ENCODE measurements at regions not wholly inside any gene's neighbourhood (a gene's known extent, or its start where the extent isn't known, plus 50 kb on each side); places are given as distances from the start of the nearest gene placed in this dataset.

- Histone ChIP-seq H3K9ac (ENCODE audit: low read length) (no peak overlapping the region), H3K4me3 (ENCODE audit: low read length) (no peak overlapping the region), H3K36me3 (ENCODE audit: control insufficient read depth, insufficient read depth, low read length) (no peaks in the 10 kb centered on the region), H3K9me3 (ENCODE audit: control insufficient read depth, low read length) (no peaks in the 10 kb centered on the region), H3K4me1 (ENCODE audit: control insufficient read depth, insufficient read depth, low read length) (no peaks in the 10 kb centered on the region), H3K27me3 (ENCODE audit: control insufficient read depth, insufficient read depth, low read length) (no peaks in the 10 kb centered on the region)
These were observed 205.3 kb upstream of the RRP15 start for GRCh38 chr1:218079820-218080219.

- Histone ChIP-seq H3K27me3 (ENCODE audit: control insufficient read depth, insufficient read depth, low read length) (no peaks in the 10 kb centered on the region), H3K4me3 (ENCODE audit: low read length) (no peak overlapping the region), H3K9ac (ENCODE audit: low read length) (no peak overlapping the region), H3K36me3 (ENCODE audit: control insufficient read depth, insufficient read depth, low read length) (no peaks in the 10 kb centered on the region), H3K9me3 (ENCODE audit: control insufficient read depth, low read length) (no peaks in the 10 kb centered on the region), H3K4me1 (ENCODE audit: control insufficient read depth, insufficient read depth, low read length) (no peaks in the 10 kb centered on the region)
These were observed 204.2 kb upstream of the RRP15 start for GRCh38 chr1:218080863-218081262.

- no peaks in the 10 kb centered on the region for H3K9me3 ChIP-seq (ENCODE audit: control insufficient read depth, low read length)
- no peaks in the 10 kb centered on the region for H3K27me3 ChIP-seq (ENCODE audit: control insufficient read depth, insufficient read depth, low read length)
- H3K4me3 ChIP-seq (ENCODE audit: low read length): no peak overlapping the region
- no peaks in the 10 kb centered on the region for H3K36me3 ChIP-seq (ENCODE audit: control insufficient read depth, insufficient read depth, low read length)
- H3K9ac ChIP-seq (ENCODE audit: low read length): no peak overlapping the region
- H3K4me1 ChIP-seq (ENCODE audit: control insufficient read depth, insufficient read depth, low read length): no peaks in the 10 kb centered on the region
These were observed 203.7 kb upstream of the RRP15 start for GRCh38 chr1:218081358-218081757.

GRCh38 chr1:218090459-218090858 lies 194.6 kb upstream of the RRP15 start:
- Histone ChIP-seq H3K4me1 (ENCODE audit: control insufficient read depth, insufficient read depth, low read length) (no peaks in the 10 kb centered on the region), H3K36me3 (ENCODE audit: control insufficient read depth, insufficient read depth, low read length) (no peaks in the 10 kb centered on the region), H3K9me3 (ENCODE audit: control insufficient read depth, low read length) (no peaks in the 10 kb centered on the region), H3K27me3 (ENCODE audit: control insufficient read depth, insufficient read depth, low read length) (no peaks in the 10 kb centered on the region), H3K4me3 (ENCODE audit: low read length) (no peak overlapping the region), H3K9ac (ENCODE audit: low read length) (no peak overlapping the region)

- no peaks in the 10 kb centered on the region for H3K36me3 ChIP-seq (ENCODE audit: control insufficient read depth, insufficient read depth, low read length)
- no peaks in the 10 kb centered on the region for H3K27me3 ChIP-seq (ENCODE audit: control insufficient read depth, insufficient read depth, low read length)
- H3K9me3 ChIP-seq (ENCODE audit: control insufficient read depth, low read length): no peaks in the 10 kb centered on the region
- no peak overlapping the region for H3K4me3 ChIP-seq (ENCODE audit: low read length)
- H3K9ac ChIP-seq (ENCODE audit: low read length): no peak overlapping the region
- no peaks in the 10 kb centered on the region for H3K4me1 ChIP-seq (ENCODE audit: control insufficient read depth, insufficient read depth, low read length)
These were observed 183.7 kb upstream of the RRP15 start for GRCh38 chr1:218101409-218101808.

- Histone ChIP-seq H3K9ac (ENCODE audit: low read length) (no peak overlapping the region), H3K9me3 (ENCODE audit: control insufficient read depth, low read length) (no peaks in the 10 kb centered on the region), H3K4me1 (ENCODE audit: control insufficient read depth, insufficient read depth, low read length) (no peaks in the 10 kb centered on the region), H3K4me3 (ENCODE audit: low read length) (no peak overlapping the region), H3K36me3 (ENCODE audit: control insufficient read depth, insufficient read depth, low read length) (no peaks in the 10 kb centered on the region), H3K27me3 (ENCODE audit: control insufficient read depth, insufficient read depth, low read length) (no peaks in the 10 kb centered on the region)
These were observed 177.1 kb upstream of the RRP15 start for GRCh38 chr1:218108034-218108433.

GRCh38 chr1:218112862-218113261 lies 172.2 kb upstream of the RRP15 start:
- Histone ChIP-seq H3K4me3 (ENCODE audit: low read length) (no peak overlapping the region), H3K9me3 (ENCODE audit: control insufficient read depth, low read length) (no peaks in the 10 kb centered on the region), H3K27me3 (ENCODE audit: control insufficient read depth, insufficient read depth, low read length) (no peaks in the 10 kb centered on the region), H3K9ac (ENCODE audit: low read length) (no peak overlapping the region), H3K36me3 (ENCODE audit: control insufficient read depth, insufficient read depth, low read length) (no peaks in the 10 kb centered on the region), H3K4me1 (ENCODE audit: control insufficient read depth, insufficient read depth, low read length) (no peaks in the 10 kb centered on the region)

GRCh38 chr1:218123968-218124367 lies 161.1 kb upstream of the RRP15 start:
- Histone ChIP-seq H3K9ac (ENCODE audit: low read length) (no peak overlapping the region), H3K4me3 (ENCODE audit: low read length) (no peak overlapping the region), H3K4me1 (ENCODE audit: control insufficient read depth, insufficient read depth, low read length) (no peaks in the 10 kb centered on the region), H3K27me3 (ENCODE audit: control insufficient read depth, insufficient read depth, low read length) (no peaks in the 10 kb centered on the region), H3K36me3 (ENCODE audit: control insufficient read depth, insufficient read depth, low read length) (no peaks in the 10 kb centered on the region), H3K9me3 (ENCODE audit: control insufficient read depth, low read length) (no peaks in the 10 kb centered on the region)

GRCh38 chr1:218135371-218135770 lies 149.7 kb upstream of the RRP15 start:
- H3K36me3 ChIP-seq (ENCODE audit: control insufficient read depth, insufficient read depth, low read length): no peaks in the 10 kb centered on the region
- H3K4me3 ChIP-seq (ENCODE audit: low read length): no peak overlapping the region
- no peaks in the 10 kb centered on the region for H3K27me3 ChIP-seq (ENCODE audit: control insufficient read depth, insufficient read depth, low read length)
- no peak overlapping the region for H3K9ac ChIP-seq (ENCODE audit: low read length)
- H3K9me3 ChIP-seq (ENCODE audit: control insufficient read depth, low read length): no peaks in the 10 kb centered on the region
- H3K4me1 ChIP-seq (ENCODE audit: control insufficient read depth, insufficient read depth, low read length): no peaks in the 10 kb centered on the region

GRCh38 chr1:218139761-218140160 lies 145.3 kb upstream of the RRP15 start:
- no peaks in the 10 kb centered on the region for H3K9me3 ChIP-seq (ENCODE audit: control insufficient read depth, low read length)
- no peak overlapping the region for H3K9ac ChIP-seq (ENCODE audit: low read length)
- no peaks in the 10 kb centered on the region for H3K36me3 ChIP-seq (ENCODE audit: control insufficient read depth, insufficient read depth, low read length)
- H3K4me1 ChIP-seq (ENCODE audit: control insufficient read depth, insufficient read depth, low read length): no peaks in the 10 kb centered on the region
- no peaks in the 10 kb centered on the region for H3K27me3 ChIP-seq (ENCODE audit: control insufficient read depth, insufficient read depth, low read length)
- no peak overlapping the region for H3K4me3 ChIP-seq (ENCODE audit: low read length)

GRCh38 chr1:218156595-218156994 lies 128.5 kb upstream of the RRP15 start:
- Histone ChIP-seq H3K4me3 (ENCODE audit: low read length) (no peak overlapping the region), H3K9ac (ENCODE audit: low read length) (no peak overlapping the region), H3K27me3 (ENCODE audit: control insufficient read depth, insufficient read depth, low read length) (peaks cover 4% of the 10 kb centered on the region), H3K4me1 (ENCODE audit: control insufficient read depth, insufficient read depth, low read length) (no peaks in the 10 kb centered on the region), H3K9me3 (ENCODE audit: control insufficient read depth, low read length) (no peaks in the 10 kb centered on the region), H3K36me3 (ENCODE audit: control insufficient read depth, insufficient read depth, low read length) (no peaks in the 10 kb centered on the region)

GRCh38 chr1:218163371-218163770 lies 121.7 kb upstream of the RRP15 start:
- no peak overlapping the region for H3K4me3 ChIP-seq (ENCODE audit: low read length)
- H3K36me3 ChIP-seq (ENCODE audit: control insufficient read depth, insufficient read depth, low read length): no peaks in the 10 kb centered on the region
- peaks cover 18% of the 10 kb centered on the region for H3K4me1 ChIP-seq (ENCODE audit: control insufficient read depth, insufficient read depth, low read length)
- H3K27me3 ChIP-seq (ENCODE audit: control insufficient read depth, insufficient read depth, low read length): peaks cover 45% of the 10 kb centered on the region
- H3K9me3 ChIP-seq (ENCODE audit: control insufficient read depth, low read length): no peaks in the 10 kb centered on the region
- H3K9ac ChIP-seq (ENCODE audit: low read length): no peak overlapping the region

GRCh38 chr1:218164111-218164929 lies 120.8 kb upstream of the RRP15 start:
- H3K4me1 ChIP-seq (ENCODE audit: control insufficient read depth, insufficient read depth, low read length): peaks cover 18% of the 10 kb centered on the region
- H3K27me3 ChIP-seq (ENCODE audit: control insufficient read depth, insufficient read depth, low read length): peaks cover 46% of the 10 kb centered on the region
- H3K4me3 ChIP-seq (ENCODE audit: low read length): peak overlapping the region; percentile 52
- H3K9ac ChIP-seq (ENCODE audit: low read length): no peak overlapping the region
- H3K36me3 ChIP-seq (ENCODE audit: control insufficient read depth, insufficient read depth, low read length): no peaks in the 10 kb centered on the region
- H3K9me3 ChIP-seq (ENCODE audit: control insufficient read depth, low read length): no peaks in the 10 kb centered on the region

Data from mucosa of stomach (tissue), 1 donor.